ENCODE measurements at regions not wholly inside any gene's neighbourhood (a gene's known extent, or its start where the extent isn't known, plus 50 kb on each side); places are given as distances from the start of the nearest gene placed in this dataset.
"Not testable (repeated sequence)": the region's sequence is repeated elsewhere in the genome, so short reads cannot be mapped to it uniquely, and the experiment has no call there.

GRCh38 chr20:43334080-43334479 is 123.6 kb upstream of the SRSF6 start:
- H3F3A ChIP-seq (ENCODE audit: insufficient read depth): no peaks in the 10 kb centered on the region
- peaks cover 9% of the 10 kb centered on the region; the same call in 1 of the 2 replicates for H3K9me3 ChIP-seq (ENCODE audit: insufficient read depth, low read length)
- no peaks in the 10 kb centered on the region for H3K36me3 ChIP-seq (ENCODE audit: low read length)
- no peak overlapping the region for H3K4me2 ChIP-seq (ENCODE audit: low read depth, low read length, poor library complexity, severe bottlenecking)
- H2AFZ ChIP-seq (ENCODE audit: low read depth, low read length, severe bottlenecking): no peak overlapping the region
- H3K4me3 ChIP-seq (ENCODE audit: insufficient read depth, low read length, poor library complexity, severe bottlenecking): no peak overlapping the region
- H3K9me2 ChIP-seq (replicated peaks; ENCODE audit: insufficient read depth, low read length): no peaks in the 10 kb centered on the region
- H3K27ac ChIP-seq (ENCODE audit: low read depth, low read length): no peak overlapping the region
- H4K20me1 ChIP-seq (ENCODE audit: low read depth, low read length): no peaks in the 10 kb centered on the region
- H3K27me3 ChIP-seq (ENCODE audit: low read length): no peaks in the 10 kb centered on the region
- H3K9ac ChIP-seq (ENCODE audit: low read length): no peak overlapping the region
- no peaks in the 10 kb centered on the region for H3K79me2 ChIP-seq (ENCODE audit: insufficient read depth, low read length)
- TF ChIP-seq CTCF (IDR thresholded peaks at IDR 0.05; ENCODE audit: insufficient read depth, low read length, poor library complexity, severe bottlenecking) (no peak), EZH2phosphoT487 (conservative IDR thresholded peaks at IDR 0.05; ENCODE audit: low read length) (no peak)

GRCh38 chr20:43331906-43332305 is 125.8 kb upstream of the SRSF6 start:
- no peaks in the 10 kb centered on the region for H3K36me3 ChIP-seq (ENCODE audit: low read length)
- H3K9me2 ChIP-seq (replicated peaks; ENCODE audit: insufficient read depth, low read length): no peaks in the 10 kb centered on the region
- H3F3A ChIP-seq (ENCODE audit: insufficient read depth): no peaks in the 10 kb centered on the region
- H3K4me3 ChIP-seq (ENCODE audit: insufficient read depth, low read length, poor library complexity, severe bottlenecking): no peak overlapping the region
- no peak overlapping the region for H3K9ac ChIP-seq (ENCODE audit: low read length)
- no peak for TF ChIP-seq CTCF (IDR thresholded peaks at IDR 0.05; ENCODE audit: insufficient read depth, low read length, poor library complexity, severe bottlenecking)
- no peak for TF ChIP-seq EZH2phosphoT487 (conservative IDR thresholded peaks at IDR 0.05; ENCODE audit: low read length)
- H3K27ac ChIP-seq (ENCODE audit: low read depth, low read length): no peak overlapping the region
- H3K27me3 ChIP-seq (ENCODE audit: low read length): no peaks in the 10 kb centered on the region
- H2AFZ ChIP-seq (ENCODE audit: low read depth, low read length, severe bottlenecking): no peak overlapping the region
- no peaks in the 10 kb centered on the region for H3K79me2 ChIP-seq (ENCODE audit: insufficient read depth, low read length)
- H3K4me2 ChIP-seq (ENCODE audit: low read depth, low read length, poor library complexity, severe bottlenecking): no peak overlapping the region
- no peaks in the 10 kb centered on the region for H4K20me1 ChIP-seq (ENCODE audit: low read depth, low read length)
- H3K9me3 ChIP-seq (ENCODE audit: insufficient read depth, low read length): peaks cover 9% of the 10 kb centered on the region; the same call in 1 of the 2 replicates

GRCh38 chr20:43328697-43329096 is 129.0 kb upstream of the SRSF6 start:
- no peaks in the 10 kb centered on the region for H3K79me2 ChIP-seq (ENCODE audit: insufficient read depth, low read length)
- H3K36me3 ChIP-seq (ENCODE audit: low read length): no peaks in the 10 kb centered on the region
- no peaks in the 10 kb centered on the region; the same call in 1 of the 2 replicates for H3K9me3 ChIP-seq (ENCODE audit: insufficient read depth, low read length)
- no peaks in the 10 kb centered on the region for H3K27me3 ChIP-seq (ENCODE audit: low read length)
- no peak overlapping the region for H2AFZ ChIP-seq (ENCODE audit: low read depth, low read length, severe bottlenecking)
- no peaks in the 10 kb centered on the region for H3F3A ChIP-seq (ENCODE audit: insufficient read depth)
- no peak overlapping the region for H3K9ac ChIP-seq (ENCODE audit: low read length)
- no peak overlapping the region for H3K4me2 ChIP-seq (ENCODE audit: low read depth, low read length, poor library complexity, severe bottlenecking)
- no peaks in the 10 kb centered on the region for H3K9me2 ChIP-seq (replicated peaks; ENCODE audit: insufficient read depth, low read length)
- no peak overlapping the region for H3K27ac ChIP-seq (ENCODE audit: low read depth, low read length)
- no peak overlapping the region for H3K4me3 ChIP-seq (ENCODE audit: insufficient read depth, low read length, poor library complexity, severe bottlenecking)
- no peak for TF ChIP-seq EZH2phosphoT487 (conservative IDR thresholded peaks at IDR 0.05; ENCODE audit: low read length)
- TF ChIP-seq CTCF (IDR thresholded peaks at IDR 0.05; ENCODE audit: insufficient read depth, low read length, poor library complexity, severe bottlenecking): no peak
- H4K20me1 ChIP-seq (ENCODE audit: low read depth, low read length): no peaks in the 10 kb centered on the region

- H3K27me3 ChIP-seq (ENCODE audit: low read length); H3K27ac ChIP-seq (ENCODE audit: low read depth, low read length); H2AFZ ChIP-seq (ENCODE audit: low read depth, low read length, severe bottlenecking); H3K9me3 ChIP-seq (ENCODE audit: insufficient read depth, low read length); H3K36me3 ChIP-seq (ENCODE audit: low read length); H4K20me1 ChIP-seq (ENCODE audit: low read depth, low read length); H3K9ac ChIP-seq (ENCODE audit: low read length); H3F3A ChIP-seq (ENCODE audit: insufficient read depth); H3K4me3 ChIP-seq (ENCODE audit: insufficient read depth, low read length, poor library complexity, severe bottlenecking); H3K9me2 ChIP-seq (replicated peaks; ENCODE audit: insufficient read depth, low read length); H3K4me2 ChIP-seq (ENCODE audit: low read depth, low read length, poor library complexity, severe bottlenecking); H3K79me2 ChIP-seq (ENCODE audit: insufficient read depth, low read length): not testable (repeated sequence)
Measured at GRCh38 chr20:43327234-43327633, 130.5 kb upstream of the SRSF6 start.
